ENCODE measurements at regions not wholly inside any gene's neighbourhood (a gene's known extent, or its start where the extent isn't known, plus 50 kb on each side); places are given as distances from the start of the nearest gene placed in this dataset.

GRCh38 chr1:11338284-11338924 is 65.4 kb downstream of the UBIAD1 start:
- TF ChIP-seq POLR2A (IDR thresholded peaks at IDR 0.05; ENCODE audit: low read depth, low read length) (no peak), POLR2AphosphoS5 (IDR thresholded peaks at IDR 0.05; ENCODE audit: low read depth, low read length) (no peak)

Data from GM12892 (cell line).